IMR-90 (cell line): ENCODE measurements at regions not wholly inside any gene's neighbourhood (a gene's known extent, or its start where the extent isn't known, plus 50 kb on each side); places are given as distances from the start of the nearest gene placed in this dataset.

ENCODE experiments used
- BHLHE40 ChIP-seq: fragments of 150-350 bp; IDR thresholded peaks from 2 replicates; pipeline ENCODE4 v1.6.1; 2016; ENCODE audit warnings: mild to moderate bottlenecking, low read depth, low read length
- CEBPB ChIP-seq: IDR thresholded peaks from 2 replicates; pipeline ENCODE4 v1.6.1; 2012; ENCODE audit warnings: low read depth, low read length, improper control_type of control experiment
- MAFK ChIP-seq: IDR thresholded peaks from 2 replicates; pipeline ENCODE4 v1.6.1; 2012; ENCODE audit warnings: low read depth, low read length, improper control_type of control experiment
- MXI1 ChIP-seq: IDR thresholded peaks from 2 replicates; pipeline ENCODE4 v1.6.1; 2012; ENCODE audit warnings: low read depth, mild to moderate bottlenecking, low read length, moderate library complexity, borderline replicate concordance
- NFE2L2 ChIP-seq: fragments of 150-350 bp; IDR thresholded peaks from 2 replicates; pipeline ENCODE4 v1.6.1; 2016; ENCODE audit warnings: low read depth, mild to moderate bottlenecking, low read length
- POLR2A ChIP-seq: IDR thresholded peaks from 2 replicates; pipeline ENCODE4 v1.6.1; 2012; ENCODE audit warnings: mild to moderate bottlenecking, low read depth, low read length
- RAD21 ChIP-seq: IDR thresholded peaks from 2 replicates; pipeline ENCODE4 v1.6.1; 2012; ENCODE audit warnings: low read length, improper control_type of control experiment
- RCOR1 ChIP-seq: IDR thresholded peaks from 2 replicates; pipeline ENCODE4 v1.6.1; 2012; ENCODE audit warnings: mild to moderate bottlenecking, low read length, improper control_type of control experiment; ENCODE audit not compliant: insufficient replicate concordance
- TF ChIP-seq, protein P1 (sequence below): conservative IDR thresholded peaks from 2 replicates; pipeline ENCODE4 v1.5.1; 2012; ENCODE audit warnings: mild to moderate bottlenecking, low read depth, low read length, improper control_type of control experiment

DNA sequence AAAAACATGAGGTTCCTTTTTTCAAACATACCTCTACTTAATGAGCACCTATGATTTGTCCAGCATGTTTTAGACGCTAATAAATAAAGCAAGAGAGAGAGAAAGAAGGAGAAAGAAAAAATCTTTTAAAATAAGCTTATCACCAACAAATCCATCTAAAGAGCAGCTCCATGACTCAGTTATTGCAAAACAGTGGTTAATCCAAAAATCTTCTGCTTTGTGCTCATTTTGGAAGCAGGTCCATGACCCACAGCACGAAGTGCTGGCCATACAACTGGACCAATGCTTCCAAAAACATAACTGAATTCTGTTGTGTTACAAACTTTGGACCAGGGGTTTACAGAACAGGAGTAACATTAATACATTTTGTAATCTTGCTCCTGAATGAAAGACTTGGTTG is 696.6 kb downstream of the KCNA4 start:
- TF ChIP-seq, protein P1, sequence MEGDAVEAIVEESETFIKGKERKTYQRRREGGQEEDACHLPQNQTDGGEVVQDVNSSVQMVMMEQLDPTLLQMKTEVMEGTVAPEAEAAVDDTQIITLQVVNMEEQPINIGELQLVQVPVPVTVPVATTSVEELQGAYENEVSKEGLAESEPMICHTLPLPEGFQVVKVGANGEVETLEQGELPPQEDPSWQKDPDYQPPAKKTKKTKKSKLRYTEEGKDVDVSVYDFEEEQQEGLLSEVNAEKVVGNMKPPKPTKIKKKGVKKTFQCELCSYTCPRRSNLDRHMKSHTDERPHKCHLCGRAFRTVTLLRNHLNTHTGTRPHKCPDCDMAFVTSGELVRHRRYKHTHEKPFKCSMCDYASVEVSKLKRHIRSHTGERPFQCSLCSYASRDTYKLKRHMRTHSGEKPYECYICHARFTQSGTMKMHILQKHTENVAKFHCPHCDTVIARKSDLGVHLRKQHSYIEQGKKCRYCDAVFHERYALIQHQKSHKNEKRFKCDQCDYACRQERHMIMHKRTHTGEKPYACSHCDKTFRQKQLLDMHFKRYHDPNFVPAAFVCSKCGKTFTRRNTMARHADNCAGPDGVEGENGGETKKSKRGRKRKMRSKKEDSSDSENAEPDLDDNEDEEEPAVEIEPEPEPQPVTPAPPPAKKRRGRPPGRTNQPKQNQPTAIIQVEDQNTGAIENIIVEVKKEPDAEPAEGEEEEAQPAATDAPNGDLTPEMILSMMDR = no peak
- no peak for TF ChIP-seq MAFK
- peak; percentile 44; the same call in 1 of the 2 replicates for TF ChIP-seq CEBPB
- no peak for TF ChIP-seq POLR2A
- no peak for TF ChIP-seq RAD21
- no peak for TF ChIP-seq NFE2L2
- TF ChIP-seq BHLHE40 = no peak
- no peak for TF ChIP-seq RCOR1
- no peak for TF ChIP-seq MXI1
